Ovary (tissue), 3 donors: ENCODE measurements at regions not wholly inside any gene's neighbourhood (a gene's known extent, or its start where the extent isn't known, plus 50 kb on each side); places are given as distances from the start of the nearest gene placed in this dataset.

ENCODE experiments used
- CTCF ChIP-seq, 3 donors: fragments of 450-650 bp in 2 of 3; fragments of 200-600 bp in 1 of 3; IDR thresholded peaks; one replicate each; pipeline versions ENCODE4 v1.5.1 to v1.8.0; 2016 to 2022; ENCODE audit warnings: antibody characterized with exemption in 3 of 3, mild to moderate bottlenecking in 1 of 3
- POLR2A ChIP-seq: fragments of 450-650 bp; IDR thresholded peaks from one replicate; pipeline ENCODE4 v1.6.1; 2017; ENCODE audit warnings: antibody characterized with exemption, mild to moderate bottlenecking, moderate library complexity
- donor health status: DM: no; HTN: no; CAD: no.

GRCh38 chr2:198394208-198394607 is 589.8 kb downstream of the PLCL1 start:
- TF ChIP-seq CTCF (IDR thresholded peaks at IDR 0.05) (no peak), POLR2A (no peak)
